Endothelial cell of umbilical vein (primary cell): ENCODE measurements at regions not wholly inside any gene's neighbourhood (a gene's known extent, or its start where the extent isn't known, plus 50 kb on each side); places are given as distances from the start of the nearest gene placed in this dataset.

ENCODE experiments used
- BruUV-seq: library from RNA; stranded (reverse); fragments of 400-500 nt; replicated peaks from 2 replicates; lab custom pipeline; 2021; lab: Mats Ljungman, UMichigan
- CTCF ChIA-PET: fragments of 300-600, 350-600 bp; sonication (Branson Sonifier 250); formaldehyde crosslinking; loops from one replicate; lab custom pipeline; 2021; ENCODE audit warnings: antibody characterized with exemption, inconsistent platforms; lab: Charles Lee
- POLR2A ChIA-PET: fragments of 300-600, 350-600 bp; sonication (Branson Sonifier 250); formaldehyde crosslinking; loops from one replicate; lab custom pipeline; 2021; ENCODE audit warnings: antibody characterized with exemption, inconsistent platforms; lab: Charles Lee
- DNase-seq: peaks from one replicate; pipeline ENCODE4 v3.0.0-alpha.2; 2011; ENCODE audit warnings: low read depth, low spot score
- FAIRE-seq: peaks from 2 replicates; lab custom pipeline; 2011; peaks lifted over from hg19 to GRCh38; lab: Jason Lieb, UNC
- H2AFZ ChIP-seq: 2 replicates; pipeline ENCODE4 v1.6.0; 2012; ENCODE audit warnings: low read depth, low read length, control low read depth, inconsistent platforms
- H3K27ac ChIP-seq: 2 replicates; pipeline ENCODE4 v1.5.1; 2011; ENCODE audit warnings: low read depth, mild to moderate bottlenecking, control low read depth, low read length, moderate library complexity; ENCODE audit not compliant: insufficient read depth
- H3K27me3 ChIP-seq, 2 experiments: 2 replicates each; pipeline versions ENCODE4 v1.6.0 to v1.6.1; 2011; ENCODE audit warnings: low read length in 2 of 2, mixed read lengths in 1 of 2; ENCODE audit not compliant: control insufficient read depth in 2 of 2, insufficient read depth in 2 of 2
- H3K36me3 ChIP-seq, 2 experiments: 2 replicates in 1 of 2; 3 replicates in 1 of 2; pipeline ENCODE4 v1.5.1; 2011; ENCODE audit warnings: low read length in 2 of 2, mild to moderate bottlenecking in 1 of 2, moderate library complexity in 1 of 2; ENCODE audit not compliant: control insufficient read depth in 2 of 2, insufficient read depth in 2 of 2; ENCODE audit errors: extremely low read depth in 1 of 2
- H3K4me1 ChIP-seq: 3 replicates; pipeline ENCODE4 v1.5.1; 2011; ENCODE audit warnings: mild to moderate bottlenecking, low read length; ENCODE audit not compliant: control insufficient read depth, insufficient read depth; ENCODE audit errors: extremely low read depth
- H3K4me2 ChIP-seq: 2 replicates; pipeline ENCODE4 v1.6.1; 2011; ENCODE audit warnings: low read length, control low read depth, mixed read lengths; ENCODE audit not compliant: insufficient read depth
- H3K4me3 ChIP-seq, 3 experiments: fragments of 200-600 bp in 1 of 3; sonication (generic), shearing (Covaris generic) in 1 of 3; replicated peaks in 1 of 3; 2 replicates each; pipeline ENCODE4 v1.5.1; 2011 to 2016; ENCODE audit warnings: control low read depth in 3 of 3, low read length in 3 of 3, mild to moderate bottlenecking in 2 of 3, inconsistent platforms in 1 of 3, low read depth in 1 of 3, moderate library complexity in 1 of 3; ENCODE audit not compliant: insufficient read depth in 1 of 3
- H3K79me2 ChIP-seq: 2 replicates; pipeline ENCODE4 v1.6.0; 2012; ENCODE audit warnings: low read length, inconsistent platforms; ENCODE audit not compliant: control insufficient read depth, insufficient read depth
- H3K9ac ChIP-seq: replicated peaks from 2 replicates; pipeline ENCODE3; 2011; ENCODE audit warnings: low read length, control low read depth; ENCODE audit not compliant: insufficient read depth; ENCODE audit errors: extremely low read depth
- H3K9me1 ChIP-seq: replicated peaks from 3 replicates; pipeline ENCODE4 v1.6.0; 2011; ENCODE audit warnings: mild to moderate bottlenecking, low read length; ENCODE audit not compliant: control insufficient read depth, insufficient read depth; ENCODE audit errors: extremely low read depth
- H3K9me3 ChIP-seq: replicated peaks from 2 replicates; pipeline ENCODE4 v1.5.1; 2012; ENCODE audit warnings: low read length, inconsistent platforms; ENCODE audit not compliant: control insufficient read depth, insufficient read depth
- H4K20me1 ChIP-seq: replicated peaks from 2 replicates; pipeline ENCODE3; 2011; ENCODE audit warnings: mild to moderate bottlenecking, low read length; ENCODE audit not compliant: control insufficient read depth, insufficient read depth; ENCODE audit errors: extremely low read depth
- CTCF ChIP-seq, 2 donors: IDR thresholded peaks; 1 replicate in 1 of 2; 2 replicates in 1 of 2; pipeline ENCODE4 v1.5.1; 2011; ENCODE audit warnings: low read length in 2 of 2, mild to moderate bottlenecking in 2 of 2, moderate library complexity in 2 of 2, control low read depth in 1 of 2, inconsistent platforms in 1 of 2, low read depth in 1 of 2; ENCODE audit not compliant: insufficient read depth in 1 of 2; ENCODE audit errors: extremely low read depth in 1 of 2
- EZH2 ChIP-seq: IDR thresholded peaks from 2 replicates; pipeline ENCODE4 v1.6.1; 2012; ENCODE audit warnings: borderline replicate concordance, low read depth, mild to moderate bottlenecking, moderate library complexity, low read length, inconsistent platforms; ENCODE audit not compliant: severe bottlenecking
- FOS ChIP-seq: IDR thresholded peaks from 2 replicates; pipeline ENCODE4 v1.6.1; 2011; ENCODE audit warnings: mild to moderate bottlenecking, low read length, moderate library complexity, borderline replicate concordance; ENCODE audit not compliant: insufficient read depth
- GATA2 ChIP-seq: IDR thresholded peaks from 2 replicates; pipeline ENCODE4 v1.7.0; 2011; ENCODE audit warnings: low read depth, mild to moderate bottlenecking, moderate library complexity, mixed read lengths, low read length; ENCODE audit not compliant: insufficient read length, insufficient read depth
- JUN ChIP-seq: IDR thresholded peaks from 2 replicates; pipeline ENCODE4 v1.6.1; 2011; ENCODE audit warnings: borderline replicate concordance, low read depth; ENCODE audit not compliant: insufficient read length, insufficient read depth
- MYC ChIP-seq: IDR thresholded peaks from one replicate; pipeline ENCODE4 v1.6.1; 2011; ENCODE audit warnings: mild to moderate bottlenecking, low read depth, low read length
- POLR2A ChIP-seq: IDR thresholded peaks from 2 replicates; pipeline ENCODE4 v1.6.1; 2012; ENCODE audit warnings: low read depth, mild to moderate bottlenecking, control low read depth, low read length
- dilution Hi-C: fragments of 300-500 bp; cut with MboI; formaldehyde crosslinking; loops from one replicate; pipeline ENCODE4 v1.15.0; 2019; ENCODE audit warnings: low sequenced_read_pairs; ENCODE audit not compliant: extremely low pct_ligation_motif_present
- intact Hi-C: fragments of 100-400 bp; cut with micrococcal nuclease; formaldehyde crosslinking; loops from one replicate; pipeline ENCODE4 v1.10.0; 2022
- TF ChIP-seq, protein P1 (sequence below): IDR thresholded peaks from 2 replicates; pipeline ENCODE4 v1.6.1; 2011; ENCODE audit not compliant: insufficient read depth, insufficient read length

DNA sequence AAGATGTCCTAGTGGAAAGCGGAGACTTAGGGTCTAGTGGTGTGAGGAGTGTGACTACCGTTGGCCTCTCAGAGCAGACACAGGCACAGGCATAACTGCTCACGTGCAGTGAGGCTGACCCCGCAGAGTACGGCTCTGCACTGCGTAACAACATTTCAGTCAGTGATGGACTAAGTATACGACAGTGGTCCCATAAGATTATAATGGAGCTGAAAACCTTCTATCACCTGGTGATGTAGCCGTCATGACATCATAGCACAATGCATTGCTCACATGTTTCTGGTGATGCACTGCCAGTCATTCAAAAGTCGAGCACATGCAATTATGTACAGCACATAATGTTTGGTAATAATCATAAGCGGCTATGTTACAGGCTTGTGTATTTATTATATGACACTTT lies 179.6 kb downstream of the VAPA start:
- TF ChIP-seq GATA2 (no peak), FOS (no peak), MYC (no peak), EZH2 (no peak), CTCF (IDR thresholded peaks at IDR 0.05; ENCODE audit: extremely low read depth in 1 of 2, insufficient read depth in 1 of 2, low read depth in 1 of 2, low read length in 2 of 2) (no peak), JUN (no peak), POLR2A (no peak)
- TF ChIP-seq, protein P1, sequence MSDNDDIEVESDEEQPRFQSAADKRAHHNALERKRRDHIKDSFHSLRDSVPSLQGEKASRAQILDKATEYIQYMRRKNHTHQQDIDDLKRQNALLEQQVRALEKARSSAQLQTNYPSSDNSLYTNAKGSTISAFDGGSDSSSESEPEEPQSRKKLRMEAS: no peak
- H2AFZ ChIP-seq: no peak overlapping the region
- no TSS peak for BruUV-seq
- no peaks in the 10 kb centered on the region for H3K9me1 ChIP-seq
- H3K4me1 ChIP-seq: no peaks in the 10 kb centered on the region
- no peak overlapping the region for H3K4me2 ChIP-seq
- no peaks in the 10 kb centered on the region for H4K20me1 ChIP-seq
- H3K9me3 ChIP-seq: no peaks in the 10 kb centered on the region
- intact Hi-C loops: no loop called here
- H3K27ac ChIP-seq: no peak overlapping the region
- no peak overlapping the region for H3K4me3 ChIP-seq
- no peaks in the 10 kb centered on the region for H3K36me3 ChIP-seq
- peaks cover 0 to 3% of the 10 kb centered on the region in 2 experiments for H3K27me3 ChIP-seq
- dilution Hi-C loops: no loop called here
- DNase-seq (no peak), FAIRE-seq (no peak)
- no peak overlapping the region for H3K9ac ChIP-seq
- ChIA-PET POLR2A (no interaction called here), CTCF (no interaction called here)
- H3K79me2 ChIP-seq: no peaks in the 10 kb centered on the region
